ENCODE measurements at regions not wholly inside any gene's neighbourhood (a gene's known extent, or its start where the extent isn't known, plus 50 kb on each side); places are given as distances from the start of the nearest gene placed in this dataset.
"Not testable (repeated sequence)": the region's sequence is repeated elsewhere in the genome, so short reads cannot be mapped to it uniquely, and the experiment has no call there.

- no peak for DNase-seq (ENCODE audit: low read depth)
Observed at GRCh38 chr4:189090174-189090814, 850.4 kb upstream of the FRG1 start.

- no peak for DNase-seq (ENCODE audit: low read depth)
Observed at GRCh38 chr4:189092581-189092980, 848.1 kb upstream of the FRG1 start.

GRCh38 chr4:189096108-189096507 is 844.6 kb upstream of the FRG1 start:
- no peak for DNase-seq (ENCODE audit: low read depth)

GRCh38 chr4:189096717-189097116 is 844.0 kb upstream of the FRG1 start:
- no peak for DNase-seq (ENCODE audit: low read depth)

- DNase-seq (ENCODE audit: low read depth): no peak
Observed at GRCh38 chr4:189098932-189099696, 841.6 kb upstream of the FRG1 start.

- DNase-seq (ENCODE audit: low read depth): no peak
Observed at GRCh38 chr4:189113389-189113888, 827.2 kb upstream of the FRG1 start.

- no peak for DNase-seq (ENCODE audit: low read depth)
Observed at GRCh38 chr4:189117426-189117825, 823.2 kb upstream of the FRG1 start.

- DNase-seq (ENCODE audit: low read depth): no peak
Observed at GRCh38 chr4:189121336-189121735, 819.3 kb upstream of the FRG1 start.

- DNase-seq (ENCODE audit: low read depth): no peak
Observed at GRCh38 chr4:189124149-189124758, 816.4 kb upstream of the FRG1 start.

GRCh38 chr4:189124791-189125190 is 815.9 kb upstream of the FRG1 start:
- DNase-seq (ENCODE audit: low read depth): no peak

GRCh38 chr4:189126040-189126439 is 814.6 kb upstream of the FRG1 start:
- no peak for DNase-seq (ENCODE audit: low read depth)

- DNase-seq (ENCODE audit: low read depth): no peak
Observed at GRCh38 chr4:189128341-189128740, 812.3 kb upstream of the FRG1 start.

GRCh38 chr4:189129044-189129694 is 811.5 kb upstream of the FRG1 start:
- no peak for DNase-seq (ENCODE audit: low read depth)

- no peak for DNase-seq (ENCODE audit: low read depth)
Observed at GRCh38 chr4:189131118-189131517, 809.6 kb upstream of the FRG1 start.

- DNase-seq (ENCODE audit: low read depth): no peak
Observed at GRCh38 chr4:189136462-189136861, 804.2 kb upstream of the FRG1 start.

- no peak for DNase-seq (ENCODE audit: low read depth)
Observed at GRCh38 chr4:189143263-189143952, 797.3 kb upstream of the FRG1 start.

- DNase-seq (ENCODE audit: low read depth): no peak
Observed at GRCh38 chr4:189147005-189147929, 793.4 kb upstream of the FRG1 start.

- DNase-seq (ENCODE audit: low read depth): not testable (repeated sequence)
Observed at GRCh38 chr4:189155083-189155482, 785.6 kb upstream of the FRG1 start.

GRCh38 chr4:189162073-189162789 is 778.4 kb upstream of the FRG1 start:
- no peak for DNase-seq (ENCODE audit: low read depth)

GRCh38 chr4:189162888-189163287 is 777.8 kb upstream of the FRG1 start:
- DNase-seq (ENCODE audit: low read depth): no peak
